BLaER1 treated with 17β-estradiol and CSF1 and Interleukin-3, amounts not matched to agents 10 nM and 100 nM (cell line): ENCODE measurements at regions not wholly inside any gene's neighbourhood (a gene's known extent, or its start where the extent isn't known, plus 50 kb on each side); places are given as distances from the start of the nearest gene placed in this dataset.

Experiments used
- H3K27ac ChIP-seq, 11 experiments: shearing (Covaris generic); formaldehyde crosslinking; 2 replicates each; pipeline ENCODE4 v1.8.1; 2022
- H3K27me3 ChIP-seq, 11 experiments: shearing (Covaris generic); formaldehyde crosslinking; 2 replicates each; pipeline ENCODE4 v1.8.1; 2022
- H3K36me3 ChIP-seq, 11 experiments: shearing (Covaris generic); formaldehyde crosslinking; 2 replicates each; pipeline ENCODE4 v1.8.1; 2022
- H3K4me1 ChIP-seq, 10 experiments: shearing (Covaris generic); formaldehyde crosslinking; 2 replicates each; pipeline ENCODE4 v1.8.1; 2022
- H3K4me2 ChIP-seq, 11 experiments: shearing (Covaris generic); formaldehyde crosslinking; 2 replicates each; pipeline ENCODE4 v1.8.1; 2022
- H3K4me3 ChIP-seq, 10 experiments: shearing (Covaris generic); formaldehyde crosslinking; 2 replicates each; pipeline ENCODE4 v1.8.1; 2022
- H3K9ac ChIP-seq, 11 experiments: shearing (Covaris generic); formaldehyde crosslinking; 2 replicates each; pipeline ENCODE4 v1.8.1; 2022
- H3K9me3 ChIP-seq, 11 experiments: shearing (Covaris generic); formaldehyde crosslinking; replicated peaks in 1 of 11; 2 replicates each; pipeline ENCODE4 v1.8.1; 2022
- H4K20me1 ChIP-seq, 11 experiments: shearing (Covaris generic); formaldehyde crosslinking; 2 replicates each; pipeline ENCODE4 v1.8.1; 2022
- Cebpa-rat ChIP-seq, 11 experiments: shearing (Covaris generic); IDR thresholded peaks; 2 replicates each; pipeline ENCODE4 v1.8.1; 2022

DNA sequence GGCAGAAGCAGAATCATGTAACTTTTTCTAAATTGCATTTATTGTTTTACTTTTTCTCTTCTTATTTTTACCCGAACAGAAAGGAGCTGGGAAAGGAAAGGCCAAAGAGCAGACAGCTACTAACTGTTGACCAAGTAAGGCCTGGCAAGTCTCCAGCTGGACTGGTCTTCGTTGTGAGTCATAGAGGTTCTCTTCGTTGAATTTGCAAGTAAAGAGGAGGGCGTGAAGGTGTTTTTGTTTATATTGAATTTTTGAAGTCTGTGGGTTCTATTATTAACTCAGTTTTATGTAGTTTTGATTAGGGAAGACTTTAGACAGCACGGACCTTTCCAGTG, 416.5 kb upstream of the CCNH start:
- H3K9ac ChIP-seq = no peak overlapping the region
- H3K27ac ChIP-seq = no peak overlapping the region
- H3K36me3 ChIP-seq = no peaks in the 10 kb centered on the region
- peaks cover 23 to 34% (median 25%) of the 10 kb centered on the region in 11 experiments for H3K9me3 ChIP-seq
- TF ChIP-seq Cebpa-rat (IDR thresholded peaks at IDR 0.05) = no peak
- H3K4me3 ChIP-seq = no peak overlapping the region
- no peak overlapping the region for H3K4me2 ChIP-seq
- no peaks in the 10 kb centered on the region for H4K20me1 ChIP-seq
- no peaks in the 10 kb centered on the region for H3K4me1 ChIP-seq
- H3K27me3 ChIP-seq = no peaks in the 10 kb centered on the region

- H3K9me3 ChIP-seq = peaks cover 23 to 31% (median 25%) of the 10 kb centered on the region in 11 experiments
Measured at GRCh38 chr5:87828545-87829216, 416.0 kb upstream of the CCNH start.

DNA sequence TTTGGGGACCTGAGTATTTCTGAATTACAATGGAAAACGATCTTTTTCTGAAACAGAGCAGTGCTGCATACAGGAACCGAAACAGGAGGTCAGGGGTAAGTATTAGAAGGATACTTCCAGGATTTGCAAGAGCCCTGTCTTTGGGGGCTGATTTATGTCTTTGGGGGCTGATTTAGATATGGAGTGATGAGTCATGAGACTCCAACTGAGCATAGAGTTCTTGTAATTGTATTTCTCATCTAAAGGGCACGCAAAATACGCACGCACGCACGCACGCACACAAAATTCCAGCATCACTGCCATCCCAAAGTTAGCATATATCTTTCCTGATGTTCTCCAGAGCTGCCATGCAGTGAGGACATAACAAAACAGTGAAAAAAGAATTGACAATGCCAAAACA, 414.8 kb upstream of the CCNH start:
- Histone ChIP-seq H3K9ac (no peak overlapping the region), H3K4me3 (no peak overlapping the region), H3K4me1 (no peaks in the 10 kb centered on the region), H3K36me3 (no peaks in the 10 kb centered on the region), H4K20me1 (no peaks in the 10 kb centered on the region), H3K4me2 (no peak overlapping the region), H3K27me3 (no peaks in the 10 kb centered on the region), H3K9me3 (peaks cover 14 to 22% (median 15%) of the 10 kb centered on the region in 11 experiments), H3K27ac (no peak overlapping the region)
- no peak for TF ChIP-seq Cebpa-rat (IDR thresholded peaks at IDR 0.05)

More at GRCh38 chr5:87828545-87829216, 416.0 kb upstream of the CCNH start:
- H4K20me1 ChIP-seq = no peaks in the 10 kb centered on the region
- no peaks in the 10 kb centered on the region for H3K27me3 ChIP-seq
- no peak overlapping the region for H3K9ac ChIP-seq
- no peaks in the 10 kb centered on the region for H3K4me1 ChIP-seq
- H3K27ac ChIP-seq = no peak overlapping the region
- H3K4me3 ChIP-seq = no peak overlapping the region
- no peaks in the 10 kb centered on the region for H3K36me3 ChIP-seq
- TF ChIP-seq Cebpa-rat (IDR thresholded peaks at IDR 0.05) = no peak
- H3K4me2 ChIP-seq = no peak overlapping the region

DNA sequence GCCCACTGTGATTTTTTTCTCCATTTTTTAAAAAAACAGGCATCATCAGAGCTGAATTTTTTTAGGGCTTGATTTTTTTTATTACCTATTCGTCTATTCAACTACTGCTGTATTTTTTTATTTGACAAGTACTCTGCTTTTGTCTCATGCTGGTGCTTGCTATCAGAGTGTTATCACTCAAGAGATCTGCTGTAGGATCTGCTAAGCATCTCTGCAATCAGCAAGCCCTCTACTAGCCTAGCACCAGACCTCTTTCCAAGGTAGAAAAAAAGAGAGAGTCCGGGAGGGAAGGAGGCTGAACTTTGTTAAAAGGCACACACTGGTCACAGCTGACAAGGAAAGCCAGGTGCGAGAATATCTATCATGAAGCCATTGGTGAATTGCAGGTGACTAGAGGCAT, 413.8 kb upstream of the CCNH start:
- H3K36me3 ChIP-seq = no peaks in the 10 kb centered on the region
- no peak overlapping the region for H3K4me3 ChIP-seq
- H4K20me1 ChIP-seq = no peaks in the 10 kb centered on the region
- no peak for TF ChIP-seq Cebpa-rat (IDR thresholded peaks at IDR 0.05)
- H3K27ac ChIP-seq = no peak overlapping the region
- no peaks in the 10 kb centered on the region for H3K27me3 ChIP-seq
- H3K4me2 ChIP-seq = no peak overlapping the region
- H3K4me1 ChIP-seq = no peaks in the 10 kb centered on the region
- no peak overlapping the region for H3K9ac ChIP-seq
- H3K9me3 ChIP-seq = peaks cover 4 to 11% (median 5%) of the 10 kb centered on the region in 11 experiments; a peak in 17 of 22 replicates

GRCh38 chr5:87825583-87825982, 412.9 kb upstream of the CCNH start:
- no peaks in the 10 kb centered on the region for H4K20me1 ChIP-seq
- H3K4me2 ChIP-seq = no peak overlapping the region
- no peak overlapping the region for H3K27ac ChIP-seq
- no peak overlapping the region for H3K4me3 ChIP-seq
- H3K9me3 ChIP-seq = 0 out of 22 replicates have a peak, but pooled peaks cover 0 to 2% (median 0%) of the 10 kb centered on the region in 11 experiments
- no peaks in the 10 kb centered on the region for H3K4me1 ChIP-seq
- no peak overlapping the region for H3K9ac ChIP-seq
- no peak for TF ChIP-seq Cebpa-rat (IDR thresholded peaks at IDR 0.05)
- H3K36me3 ChIP-seq = no peaks in the 10 kb centered on the region
- H3K27me3 ChIP-seq = no peaks in the 10 kb centered on the region

DNA sequence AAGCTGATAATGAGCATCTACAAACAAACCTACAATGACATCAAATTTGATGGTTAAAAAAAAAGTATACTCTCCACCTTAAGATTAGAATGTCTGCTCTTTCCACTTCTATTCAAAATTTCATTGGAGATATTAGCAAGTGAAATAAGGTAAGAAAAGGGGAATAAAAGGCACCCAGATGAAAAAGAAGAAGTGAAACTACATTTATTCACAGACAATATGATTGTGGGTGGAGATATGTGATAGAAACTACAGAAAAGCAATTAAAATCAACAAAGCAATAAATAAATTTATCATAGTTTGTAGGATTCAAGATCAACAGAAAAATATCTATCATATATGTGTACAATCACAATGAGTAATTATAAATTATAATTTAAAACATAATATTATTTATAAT, 395.1 kb upstream of the CCNH start:
- TF ChIP-seq Cebpa-rat (IDR thresholded peaks at IDR 0.05) = no peak

GRCh38 chr5:87803352-87803751, 390.6 kb upstream of the CCNH start:
- Histone ChIP-seq H3K27me3 (no peaks in the 10 kb centered on the region), H3K36me3 (no peaks in the 10 kb centered on the region), H3K27ac (no peak overlapping the region), H3K4me1 (no peaks in the 10 kb centered on the region), H4K20me1 (no peaks in the 10 kb centered on the region), H3K9me3 (no peaks in the 10 kb centered on the region), H3K4me3 (no peak overlapping the region), H3K9ac (no peak overlapping the region), H3K4me2 (no peak overlapping the region)
- TF ChIP-seq Cebpa-rat (IDR thresholded peaks at IDR 0.05) = no peak

More for the DNA sequence above, 395.1 kb upstream of the CCNH start:
- no peak overlapping the region for H3K9ac ChIP-seq
- no peaks in the 10 kb centered on the region for H3K9me3 ChIP-seq
- H3K4me2 ChIP-seq = no peak overlapping the region
- H3K27me3 ChIP-seq = no peaks in the 10 kb centered on the region
- H3K4me3 ChIP-seq = no peak overlapping the region
- H3K4me1 ChIP-seq = no peaks in the 10 kb centered on the region
- no peaks in the 10 kb centered on the region for H3K36me3 ChIP-seq
- H4K20me1 ChIP-seq = no peaks in the 10 kb centered on the region
- no peak overlapping the region for H3K27ac ChIP-seq

DNA sequence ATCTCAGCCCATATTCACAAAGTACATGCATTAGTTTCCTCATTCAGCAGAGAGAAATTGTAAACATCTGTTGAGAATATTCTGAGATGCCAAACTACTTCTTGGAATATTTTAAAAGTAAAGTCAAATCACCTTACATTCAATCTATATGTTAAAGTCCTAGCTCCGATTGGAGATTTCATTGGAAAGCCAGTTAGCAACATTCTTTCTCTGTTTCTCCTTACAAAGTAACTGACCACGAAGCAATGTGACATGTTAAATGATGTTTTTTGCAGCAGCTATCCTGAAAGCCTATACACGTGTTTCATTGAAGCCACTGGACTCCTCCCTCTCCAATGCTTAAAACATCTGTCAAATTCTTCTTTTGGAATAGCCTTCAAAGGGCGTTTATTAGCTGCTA, 379.1 kb upstream of the CCNH start:
- Histone ChIP-seq H3K4me1 (no peaks in the 10 kb centered on the region), H3K27me3 (no peaks in the 10 kb centered on the region; a peak in 1 of 22 replicates), H3K4me3 (no peak overlapping the region), H4K20me1 (no peaks in the 10 kb centered on the region), H3K9me3 (no peaks in the 10 kb centered on the region), H3K36me3 (no peaks in the 10 kb centered on the region), H3K27ac (no peak overlapping the region), H3K4me2 (no peak overlapping the region), H3K9ac (no peak overlapping the region)
- TF ChIP-seq Cebpa-rat (IDR thresholded peaks at IDR 0.05) = no peak

DNA sequence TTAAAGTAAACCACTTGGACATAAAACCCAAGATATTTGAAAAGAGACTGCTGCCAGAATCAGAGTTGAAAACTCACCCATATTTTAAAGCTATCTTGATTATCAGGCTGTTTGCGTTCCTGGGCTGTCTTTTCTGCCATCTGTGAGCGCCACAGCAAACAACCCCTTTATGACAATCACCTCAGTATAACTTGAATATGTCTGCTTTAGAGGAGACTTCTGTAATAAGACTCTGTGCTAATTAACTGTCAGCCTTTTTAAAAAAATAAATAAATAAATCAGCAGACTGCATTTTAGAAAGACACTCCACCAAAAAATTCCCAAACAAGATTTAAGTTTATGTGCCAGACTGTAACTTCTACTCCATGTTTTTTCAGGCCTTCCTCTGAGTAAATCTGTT, 375.7 kb upstream of the CCNH start:
- Histone ChIP-seq H3K9ac (no peak overlapping the region), H4K20me1 (no peaks in the 10 kb centered on the region), H3K4me2 (no peak overlapping the region), H3K27ac (no peak overlapping the region), H3K9me3 (no peaks in the 10 kb centered on the region), H3K27me3 (peaks cover 0 to under 1% (median 0%) of the 10 kb centered on the region in 11 experiments; a peak in 1 of 22 replicates), H3K4me1 (no peaks in the 10 kb centered on the region), H3K36me3 (no peaks in the 10 kb centered on the region), H3K4me3 (no peak overlapping the region)
- no peak for TF ChIP-seq Cebpa-rat (IDR thresholded peaks at IDR 0.05)

- Histone ChIP-seq H3K36me3 (no peaks in the 10 kb centered on the region), H3K4me2 (no peak overlapping the region), H3K9me3 (no peaks in the 10 kb centered on the region), H4K20me1 (no peaks in the 10 kb centered on the region), H3K4me3 (no peak overlapping the region), H3K9ac (no peak overlapping the region), H3K4me1 (no peaks in the 10 kb centered on the region), H3K27me3 (peaks cover 0 to 7% (median 4%) of the 10 kb centered on the region in 11 experiments; a peak in 9 of 22 replicates), H3K27ac (no peak overlapping the region)
- TF ChIP-seq Cebpa-rat (IDR thresholded peaks at IDR 0.05) = no peak
Measured at GRCh38 chr5:87787625-87788256, 375.0 kb upstream of the CCNH start.
